ENCODE measurements at regions not wholly inside any gene's neighbourhood (a gene's known extent, or its start where the extent isn't known, plus 50 kb on each side); places are given as distances from the start of the nearest gene placed in this dataset.

- TF ChIP-seq ZNF274 (IDR thresholded peaks at IDR 0.05; ENCODE audit: low read depth, low read length) (no peak), SUZ12 (IDR thresholded peaks at IDR 0.05; ENCODE audit: extremely low read depth, insufficient read depth, insufficient read length) (no peak), YY1 (IDR thresholded peaks at IDR 0.05; ENCODE audit: insufficient read depth, insufficient read length) (no peak)
These were observed 450.2 kb upstream of the ZNF608 start for GRCh38 chr5:125196481-125197111.
